Vagina (tissue), 2 donors: ENCODE measurements at regions not wholly inside any gene's neighbourhood (a gene's known extent, or its start where the extent isn't known, plus 50 kb on each side); places are given as distances from the start of the nearest gene placed in this dataset.

ENCODE experiments used
- DNase-seq, 2 donors: peaks; one replicate each; pipeline ENCODE4 v3.0.0-alpha.2; 2017; ENCODE audit errors: extremely low spot score in 2 of 2
- H3K27ac ChIP-seq: fragments of 200-600 bp; sonication (generic); one replicate; pipeline ENCODE4 v1.5.1; 2019
- H3K27me3 ChIP-seq: fragments of 200-600 bp; sonication (generic); one replicate; pipeline ENCODE4 v1.5.1; 2019
- H3K36me3 ChIP-seq, 2 donors: fragments of 200-600 bp; sonication (generic); one replicate each; pipeline ENCODE4 v1.5.1; 2017 to 2019
- H3K4me1 ChIP-seq: fragments of 200-600 bp; sonication (generic); one replicate; pipeline ENCODE4 v1.5.1; 2019
- H3K4me3 ChIP-seq, 2 donors: fragments of 200-600 bp; sonication (generic); 1 replicate in 1 of 2; 2 replicates in 1 of 2; pipeline ENCODE4 v1.5.1; 2016 to 2019
- H3K9me3 ChIP-seq: fragments of 200-600 bp; sonication (generic); one replicate; pipeline ENCODE4 v1.5.1; 2019
- CTCF ChIP-seq, 3 experiments: fragments of 450-650 bp in 2 of 3; fragments of 200-600 bp in 1 of 3; sonication (generic) in 1 of 3; IDR thresholded peaks; one replicate each; pipeline ENCODE4 v1.5.1; 2017 to 2019; ENCODE audit warnings: antibody characterized with exemption in 3 of 3, mild to moderate bottlenecking in 2 of 3, moderate library complexity in 2 of 3
- POLR2A ChIP-seq, 2 donors: fragments of 450-650 bp; IDR thresholded peaks; one replicate each; pipeline ENCODE4 v1.6.1; 2017; ENCODE audit warnings: antibody characterized with exemption in 2 of 2, mild to moderate bottlenecking in 2 of 2, moderate library complexity in 2 of 2
- POLR2AphosphoS5 ChIP-seq, 2 donors: sonication (generic); formaldehyde crosslinking; IDR thresholded peaks; one replicate each; pipeline ENCODE4 v1.9.0; 2017; ENCODE audit warnings: antibody characterized with exemption in 2 of 2, mild to moderate bottlenecking in 2 of 2, low read depth in 1 of 2; ENCODE audit not compliant: insufficient read depth in 1 of 2
- intact Hi-C: fragments of 100-400 bp; cut with DNase I; formaldehyde crosslinking; loops from one replicate; pipeline ENCODE4 v1.15.1; 2023

DNA sequence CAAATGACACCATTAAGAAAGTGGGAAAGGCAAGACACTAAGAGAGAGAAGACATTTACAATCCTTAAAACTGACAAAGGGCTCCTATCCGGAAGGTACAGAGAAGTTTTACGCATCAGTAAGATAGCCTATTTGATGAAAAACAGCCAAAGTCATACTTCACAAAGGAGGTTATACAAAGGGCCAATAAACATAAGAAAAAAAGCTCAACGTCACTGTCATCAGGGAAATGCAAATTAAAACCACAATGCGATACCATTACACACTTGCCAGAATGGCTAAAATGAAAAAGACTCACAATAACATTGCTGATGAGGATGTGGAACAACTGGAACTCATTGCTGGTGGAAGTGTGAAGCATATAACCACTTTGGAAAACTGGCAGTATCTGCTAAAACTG, 168.6 kb upstream of the FAR2 start:
- intact Hi-C loops = no loop called here
- Histone ChIP-seq H3K9me3 (no peaks in the 10 kb centered on the region), H3K27me3 (no peaks in the 10 kb centered on the region), H3K4me1 (peaks cover 3% of the 10 kb centered on the region), H3K4me3 (no peak overlapping the region), H3K36me3 (no peaks in the 10 kb centered on the region), H3K27ac (no peak overlapping the region)
- DNase-seq = no peak
- no peak for TF ChIP-seq CTCF (IDR thresholded peaks at IDR 0.05)
- TF ChIP-seq POLR2A (IDR thresholded peaks at IDR 0.05) = no peak

- intact Hi-C loops = no loop called here
- no peak for TF ChIP-seq POLR2A (IDR thresholded peaks at IDR 0.05)
- no peak for TF ChIP-seq CTCF (IDR thresholded peaks at IDR 0.05)
- no peak for TF ChIP-seq POLR2AphosphoS5 (IDR thresholded peaks at IDR 0.05; ENCODE audit: insufficient read depth in 1 of 2, low read depth in 1 of 2)
- DNase-seq = no peak
- H3K9me3 ChIP-seq = no peaks in the 10 kb centered on the region
- H3K36me3 ChIP-seq = no peaks in the 10 kb centered on the region
- no peak overlapping the region for H3K27ac ChIP-seq
- no peaks in the 10 kb centered on the region for H3K27me3 ChIP-seq
- H3K4me1 ChIP-seq = peaks cover 10% of the 10 kb centered on the region
- no peak overlapping the region for H3K4me3 ChIP-seq
Measured at GRCh38 chr12:28987538-28988324, 161.3 kb upstream of the FAR2 start.

- no peak for DNase-seq
- no peaks in the 10 kb centered on the region for H3K9me3 ChIP-seq
- no peak for TF ChIP-seq POLR2AphosphoS5 (IDR thresholded peaks at IDR 0.05; ENCODE audit: insufficient read depth in 1 of 2, low read depth in 1 of 2)
- no peak for TF ChIP-seq POLR2A (IDR thresholded peaks at IDR 0.05)
- TF ChIP-seq CTCF (IDR thresholded peaks at IDR 0.05) = no peak
Measured at GRCh38 chr12:28988325-28988704, 160.8 kb upstream of the FAR2 start.

GRCh38 chr12:28991626-28992025, 157.5 kb upstream of the FAR2 start:
- no peaks in the 10 kb centered on the region for H3K27me3 ChIP-seq
- intact Hi-C loops = no loop called here
- H3K4me3 ChIP-seq = no peak overlapping the region
- H3K27ac ChIP-seq = no peak overlapping the region
- DNase-seq = no peak
- no peak for TF ChIP-seq CTCF (IDR thresholded peaks at IDR 0.05)
- no peak for TF ChIP-seq POLR2A (IDR thresholded peaks at IDR 0.05)
- no peak for TF ChIP-seq POLR2AphosphoS5 (IDR thresholded peaks at IDR 0.05; ENCODE audit: insufficient read depth in 1 of 2, low read depth in 1 of 2)
- H3K36me3 ChIP-seq = no peaks in the 10 kb centered on the region
- no peaks in the 10 kb centered on the region for H3K9me3 ChIP-seq
- peaks cover 24% of the 10 kb centered on the region for H3K4me1 ChIP-seq

More at GRCh38 chr12:28988325-28988704, 160.8 kb upstream of the FAR2 start:
- H3K27ac ChIP-seq = peak overlapping the region; percentile 2
- intact Hi-C loops = no loop called here
- peaks cover 10% of the 10 kb centered on the region for H3K4me1 ChIP-seq
- no peak overlapping the region for H3K4me3 ChIP-seq
- H3K27me3 ChIP-seq = no peaks in the 10 kb centered on the region
- no peaks in the 10 kb centered on the region for H3K36me3 ChIP-seq

GRCh38 chr12:28993720-28994119, 155.4 kb upstream of the FAR2 start:
- no peaks in the 10 kb centered on the region for H3K9me3 ChIP-seq
- DNase-seq = no peak
- no peaks in the 10 kb centered on the region for H3K27me3 ChIP-seq
- no peaks in the 10 kb centered on the region for H3K36me3 ChIP-seq
- H3K4me3 ChIP-seq = no peak overlapping the region
- peaks cover 17% of the 10 kb centered on the region for H3K4me1 ChIP-seq
- TF ChIP-seq POLR2AphosphoS5 (IDR thresholded peaks at IDR 0.05; ENCODE audit: insufficient read depth in 1 of 2, low read depth in 1 of 2) (no peak), POLR2A (IDR thresholded peaks at IDR 0.05) (no peak), CTCF (IDR thresholded peaks at IDR 0.05) (no peak)
- intact Hi-C loops = no loop called here
- peak overlapping the region; percentile 56 for H3K27ac ChIP-seq
